Mucosa of gallbladder (tissue), 1 donor: ENCODE measurements at regions not wholly inside any gene's neighbourhood (a gene's known extent, or its start where the extent isn't known, plus 50 kb on each side); places are given as distances from the start of the nearest gene placed in this dataset.

Experiments used
- DNase-seq: peaks from one replicate; pipeline ENCODE4 v3.0.0-alpha.2; 2020; ENCODE audit warnings: low spot score
- donor health status: DM: no; HTN: no; CAD: no.

DNA sequence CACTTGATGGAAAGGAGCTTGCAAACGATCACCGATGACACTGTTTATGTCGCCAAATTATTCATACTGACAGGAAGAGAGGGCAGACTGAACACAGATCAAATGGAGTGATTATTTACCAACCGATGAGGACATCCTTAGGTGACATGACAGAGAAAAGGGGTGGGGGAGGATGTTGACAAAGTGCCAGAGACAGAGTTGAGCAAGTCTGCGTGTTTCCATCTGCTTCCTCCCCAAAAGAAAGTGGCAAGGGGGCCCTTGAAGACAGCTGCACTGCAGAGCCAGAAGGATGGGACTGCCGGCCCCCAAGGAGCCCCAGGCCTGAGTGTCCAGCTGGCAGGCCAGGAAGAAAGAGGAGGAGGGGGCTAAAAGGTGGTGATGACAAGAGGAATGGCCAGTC, 191.0 kb upstream of the RPL38 start:
- DNase-seq: no peak

DNA sequence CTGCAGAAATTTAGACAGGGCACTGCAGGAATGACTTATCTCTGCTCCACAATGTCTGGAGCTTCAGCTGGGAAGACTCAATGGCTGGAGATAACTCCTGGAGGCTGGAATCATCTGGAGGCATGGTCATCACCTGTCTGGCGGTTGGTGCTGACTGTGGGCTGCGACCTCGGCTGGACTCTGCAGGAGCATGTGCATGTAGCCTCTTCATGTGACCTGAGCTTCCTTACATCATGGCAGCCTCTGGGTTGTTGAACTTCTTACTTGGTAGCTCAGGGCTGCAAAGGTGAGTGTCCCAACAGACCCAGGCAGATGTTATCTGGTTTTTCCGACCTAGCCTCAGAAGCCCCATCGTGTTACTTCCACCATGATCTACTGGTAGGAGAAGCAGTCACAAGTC, 188.2 kb upstream of the RPL38 start:
- DNase-seq: no peak

- no peak for DNase-seq
Observed at GRCh38 chr17:74015990-74016389, 187.5 kb upstream of the RPL38 start.

DNA sequence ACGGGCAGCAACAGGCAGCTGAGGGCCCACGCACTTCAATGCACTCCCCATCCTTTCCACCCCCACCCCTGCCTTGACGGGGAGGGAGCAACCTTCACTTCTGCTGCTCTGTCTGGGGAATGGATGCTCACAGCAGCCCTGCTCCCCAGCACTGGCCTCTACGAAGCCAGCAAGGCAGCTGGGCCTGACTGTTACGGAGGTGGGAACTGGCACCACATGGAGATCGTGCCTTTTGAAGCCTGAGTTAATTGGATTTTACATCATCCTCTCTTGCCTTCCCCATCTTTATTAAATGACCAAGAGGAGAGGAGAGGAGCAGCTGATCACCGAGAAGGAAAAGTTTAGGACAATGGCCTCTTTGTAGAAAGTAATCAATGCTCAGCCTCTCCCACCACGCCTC, 187.0 kb upstream of the RPL38 start:
- DNase-seq: no peak

- no peak for DNase-seq
Observed at GRCh38 chr17:74017466-74017865, 186.0 kb upstream of the RPL38 start.

GRCh38 chr17:74018115-74018514, 185.4 kb upstream of the RPL38 start:
- DNase-seq: no peak

DNA sequence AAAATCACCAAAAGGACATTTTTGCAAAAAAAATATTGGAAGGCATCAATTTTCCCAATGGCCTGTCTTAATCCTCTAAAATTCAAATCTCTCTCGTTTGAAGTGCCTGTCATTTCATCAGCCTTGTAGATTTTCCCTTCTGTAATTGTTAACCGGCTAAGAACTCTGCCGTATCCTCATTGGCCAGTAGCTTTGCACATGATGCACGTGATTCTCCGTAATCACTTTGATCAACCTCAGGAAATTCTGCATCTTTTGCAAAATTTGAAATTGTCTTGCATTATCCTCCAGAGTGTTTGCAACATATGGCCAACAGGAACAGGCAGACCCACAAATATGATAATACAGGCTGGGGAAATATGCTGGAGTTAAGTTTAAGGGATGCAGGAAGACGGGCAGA, 184.2 kb upstream of the RPL38 start:
- DNase-seq: no peak

- no peak for DNase-seq
Observed at GRCh38 chr17:74019860-74020259, 183.6 kb upstream of the RPL38 start.

GRCh38 chr17:74020522-74020921, 183.0 kb upstream of the RPL38 start:
- DNase-seq: no peak

GRCh38 chr17:74024871-74025531, 178.5 kb upstream of the RPL38 start:
- DNase-seq: no peak

DNA sequence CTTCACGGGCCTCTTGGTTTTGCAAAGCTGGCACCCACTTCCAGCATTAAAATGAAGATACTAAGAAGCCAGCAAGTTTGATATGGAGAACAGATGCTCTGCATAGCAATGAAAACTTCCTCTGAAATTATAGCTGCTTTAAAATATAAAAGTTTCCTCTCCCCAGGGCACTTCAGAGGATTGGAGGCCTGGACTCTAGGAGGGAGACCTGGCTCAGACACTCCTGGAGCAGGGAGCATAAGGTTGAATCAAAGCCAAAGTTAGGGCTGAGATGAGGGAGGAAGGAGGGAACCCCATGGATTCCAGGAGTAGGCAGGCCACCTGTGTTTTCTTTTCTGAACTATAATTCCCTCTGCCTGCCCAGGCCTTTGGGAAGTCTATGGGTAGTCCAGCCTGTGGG, 176.0 kb upstream of the RPL38 start:
- no peak for DNase-seq

- DNase-seq: no peak
Observed at GRCh38 chr17:74028354-74029116, 174.9 kb upstream of the RPL38 start.

- no peak for DNase-seq
Observed at GRCh38 chr17:74031316-74032090, 172.0 kb upstream of the RPL38 start.

DNA sequence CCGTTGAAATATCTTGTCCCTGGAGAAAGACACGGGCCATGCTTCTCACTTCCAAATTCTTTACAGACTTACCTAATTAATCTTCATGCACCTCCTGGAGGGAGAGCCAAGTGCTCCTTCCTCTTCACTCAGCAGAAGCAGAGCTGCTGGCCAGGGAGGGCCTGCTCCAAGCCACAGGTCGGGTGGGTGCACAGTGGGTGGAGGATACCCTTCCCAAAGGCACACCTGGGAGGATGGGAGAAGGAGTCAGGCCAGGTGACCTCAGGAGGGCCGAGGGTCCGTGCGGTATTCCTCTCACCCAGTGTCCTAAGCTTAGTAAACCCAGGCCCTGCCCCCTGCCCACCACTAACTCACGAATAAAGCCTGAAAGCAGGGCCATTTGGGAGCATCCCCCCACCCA, 171.3 kb upstream of the RPL38 start:
- no peak for DNase-seq

DNA sequence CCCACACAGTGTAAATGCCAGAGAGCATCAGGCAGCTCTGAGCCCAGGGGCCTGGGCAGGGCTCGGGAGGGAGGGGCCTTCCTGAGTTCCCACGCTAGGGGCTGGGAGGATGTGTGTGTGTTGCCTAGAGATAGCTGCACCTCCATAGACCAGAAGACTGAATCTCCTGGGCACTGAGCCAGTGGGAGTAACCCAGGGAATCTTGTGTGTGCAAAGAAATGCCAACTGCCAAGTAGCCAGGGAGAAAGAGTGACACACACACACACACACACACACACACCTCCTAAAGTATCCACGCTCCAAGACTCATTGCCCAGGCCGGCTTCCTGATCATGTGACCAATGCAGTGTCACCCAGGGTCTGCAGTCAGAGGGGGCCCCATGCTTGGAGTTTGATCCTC, 166.2 kb upstream of the RPL38 start:
- peak; percentile 75 for DNase-seq

GRCh38 chr17:74040291-74040690, 163.2 kb upstream of the RPL38 start:
- DNase-seq: no peak

GRCh38 chr17:74040729-74041128, 162.7 kb upstream of the RPL38 start:
- DNase-seq: no peak

DNA sequence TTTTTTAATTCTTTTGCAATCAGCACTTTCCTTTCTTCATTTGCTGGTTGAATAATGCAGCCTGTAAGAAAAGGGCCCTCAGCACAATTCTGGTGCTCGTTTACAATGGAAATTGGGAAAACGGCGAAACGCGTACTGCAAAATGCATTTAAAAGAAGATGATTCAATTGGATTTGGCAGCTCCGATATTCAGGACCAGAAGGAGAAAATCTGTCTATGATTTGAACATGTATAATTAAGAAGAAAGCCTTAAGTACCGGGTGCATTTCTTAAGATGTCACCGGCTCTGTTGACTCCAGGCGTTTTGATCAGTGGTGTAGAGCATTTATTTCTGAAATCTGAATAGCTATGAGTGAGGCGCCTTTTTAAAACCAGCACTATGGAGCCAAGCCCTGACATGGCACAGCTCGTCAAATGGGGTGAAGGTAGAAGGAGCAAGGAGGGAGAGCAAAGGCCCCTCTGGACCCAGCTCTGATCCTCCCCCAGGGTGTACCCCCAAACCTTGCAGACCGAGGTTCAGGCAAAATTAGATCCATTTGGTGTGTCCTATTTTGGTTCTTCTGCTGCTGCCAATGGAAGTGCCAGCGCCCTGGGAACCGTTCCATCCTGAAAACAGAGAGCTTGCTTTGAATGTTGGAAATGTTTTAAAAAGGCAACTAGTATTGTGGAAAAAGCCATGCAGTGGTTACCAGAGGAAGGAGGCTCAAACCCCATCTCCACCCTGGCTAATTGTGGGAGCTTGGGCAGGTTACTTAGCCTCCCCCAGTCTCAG, 161.4 kb upstream of the RPL38 start:
- DNase-seq: no peak

DNA sequence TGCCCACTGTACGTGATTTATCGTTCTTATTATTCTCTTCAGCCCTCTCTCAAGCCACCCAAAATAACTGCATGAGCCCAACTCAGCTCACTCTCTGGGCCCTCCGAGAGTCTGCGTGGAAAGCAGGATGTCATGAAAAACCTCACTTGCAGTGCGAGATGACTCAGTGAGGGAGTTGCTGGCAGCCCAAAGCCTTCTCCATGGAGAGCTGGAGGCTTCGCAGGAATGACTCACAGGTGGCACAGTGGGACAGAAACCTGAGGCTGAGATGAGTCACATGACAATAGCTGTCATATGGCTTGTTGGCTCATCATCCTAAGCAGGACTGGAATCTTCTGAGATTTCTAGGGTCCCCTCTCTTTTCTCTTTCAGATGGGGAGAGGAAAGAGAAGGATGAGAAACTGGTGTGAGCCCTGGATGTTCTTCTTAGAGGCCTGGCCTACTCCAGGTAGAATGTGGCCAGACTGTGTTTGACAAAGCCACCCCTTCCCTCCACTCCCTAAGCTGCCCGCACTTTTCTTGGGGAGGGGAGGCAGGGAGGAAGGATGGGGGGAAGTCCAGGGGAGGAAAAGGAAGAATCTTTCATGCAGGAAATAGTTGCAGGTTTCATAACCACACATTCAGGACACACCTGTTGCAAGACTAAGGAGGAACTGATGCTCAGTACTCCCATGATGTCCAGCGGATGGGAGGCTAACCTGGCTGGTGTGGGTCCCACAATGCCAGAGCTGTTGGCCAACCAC, 160.6 kb upstream of the RPL38 start:
- peak; percentile 82 for DNase-seq

DNA sequence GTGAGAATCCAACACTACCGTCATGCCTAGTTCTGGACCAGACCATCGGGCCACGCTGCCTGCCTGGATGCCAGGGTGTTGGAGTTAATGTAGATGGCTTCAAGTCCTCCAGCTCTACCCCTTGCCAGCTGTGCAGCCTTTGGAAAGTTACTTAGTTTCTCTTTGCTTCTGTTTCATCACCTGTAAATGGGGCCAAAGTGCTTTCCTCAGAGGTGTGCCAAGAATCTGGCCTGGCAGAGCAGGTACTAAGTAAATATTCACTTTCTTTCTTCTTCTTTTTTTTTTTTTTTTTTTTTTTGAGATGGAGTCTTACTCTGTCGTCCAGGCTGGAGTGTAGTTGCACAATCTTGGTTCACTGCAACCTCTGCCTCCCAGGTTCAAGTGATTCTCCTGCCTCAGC, 159.5 kb upstream of the RPL38 start:
- peak; percentile 63 for DNase-seq

GRCh38 chr17:74045608-74046280, 157.7 kb upstream of the RPL38 start:
- DNase-seq: no peak
